CD4-positive, alpha-beta T cell treated with Interleukin-1 beta for 1 hour (primary cell): ENCODE measurements at regions not wholly inside any gene's neighbourhood (a gene's known extent, or its start where the extent isn't known, plus 50 kb on each side); places are given as distances from the start of the nearest gene placed in this dataset.
"Not testable (repeated sequence)": the region's sequence is repeated elsewhere in the genome, so short reads cannot be mapped to it uniquely, and the experiment has no call there.

Experiments used
- DNase-seq, 2 donors: peaks; one replicate each; pipeline ENCODE4 v3.0.0-alpha.2; 2020 to 2022

GRCh38 chr14:66231820-66232219, 254.4 kb upstream of the CCDC196 start:
- DNase-seq: no peak

- DNase-seq: no peak
Measured at GRCh38 chr14:66233591-66233990, 252.6 kb upstream of the CCDC196 start.

GRCh38 chr14:66234411-66234810, 251.8 kb upstream of the CCDC196 start:
- no peak for DNase-seq

- DNase-seq: no peak
Measured at GRCh38 chr14:66237741-66238140, 248.4 kb upstream of the CCDC196 start.

- DNase-seq: no peak
Measured at GRCh38 chr14:66238969-66239368, 247.2 kb upstream of the CCDC196 start.

GRCh38 chr14:66239589-66239988, 246.6 kb upstream of the CCDC196 start:
- DNase-seq: no peak

- DNase-seq: no peak
Measured at GRCh38 chr14:66240105-66240504, 246.1 kb upstream of the CCDC196 start.

GRCh38 chr14:66242001-66242400, 244.2 kb upstream of the CCDC196 start:
- no peak for DNase-seq

- no peak for DNase-seq
Measured at GRCh38 chr14:66244834-66245233, 241.3 kb upstream of the CCDC196 start.

GRCh38 chr14:66247662-66248193, 238.4 kb upstream of the CCDC196 start:
- DNase-seq: no peak

- no peak for DNase-seq
Measured at GRCh38 chr14:66248256-66248655, 237.9 kb upstream of the CCDC196 start.

GRCh38 chr14:66249544-66249943, 236.6 kb upstream of the CCDC196 start:
- no peak for DNase-seq

- no peak for DNase-seq
Measured at GRCh38 chr14:66254038-66254437, 232.1 kb upstream of the CCDC196 start.

GRCh38 chr14:66268802-66269334, 217.3 kb upstream of the CCDC196 start:
- DNase-seq: no peak

GRCh38 chr14:66272221-66272620, 213.9 kb upstream of the CCDC196 start:
- no peak for DNase-seq

GRCh38 chr14:66273261-66273832, 212.8 kb upstream of the CCDC196 start:
- DNase-seq: no peak

- not testable (repeated sequence) for DNase-seq
Measured at GRCh38 chr14:66278418-66278817, 207.8 kb upstream of the CCDC196 start.

GRCh38 chr14:66281036-66281776, 205.0 kb upstream of the CCDC196 start:
- no peak for DNase-seq

GRCh38 chr14:66284346-66284745, 201.8 kb upstream of the CCDC196 start:
- DNase-seq: no peak

GRCh38 chr14:66288511-66288910, 197.7 kb upstream of the CCDC196 start:
- DNase-seq: no peak

GRCh38 chr14:66291756-66292155, 194.4 kb upstream of the CCDC196 start:
- DNase-seq: no peak

- DNase-seq: no peak
Measured at GRCh38 chr14:66293533-66294105, 192.6 kb upstream of the CCDC196 start.

GRCh38 chr14:66295386-66295785, 190.8 kb upstream of the CCDC196 start:
- DNase-seq: no peak

- DNase-seq: no peak
Measured at GRCh38 chr14:66300886-66301285, 185.3 kb upstream of the CCDC196 start.
